NCI-H526 treated with DMSO at 0.1 percent for 48 hours (cell line): ENCODE measurements at regions not wholly inside any gene's neighbourhood (a gene's known extent, or its start where the extent isn't known, plus 50 kb on each side); places are given as distances from the start of the nearest gene placed in this dataset.
"Not testable (repeated sequence)": the region's sequence is repeated elsewhere in the genome, so short reads cannot be mapped to it uniquely, and the experiment has no call there.

Experiments used
- DNase-seq: peaks from one replicate; lab custom pipeline; 2025; lab: John Stamatoyannopoulos, UW

- DNase-seq, result no peak
Measured at GRCh38 chr18:73446502-73446901, 578.7 kb upstream of the NETO1 start.

DNA sequence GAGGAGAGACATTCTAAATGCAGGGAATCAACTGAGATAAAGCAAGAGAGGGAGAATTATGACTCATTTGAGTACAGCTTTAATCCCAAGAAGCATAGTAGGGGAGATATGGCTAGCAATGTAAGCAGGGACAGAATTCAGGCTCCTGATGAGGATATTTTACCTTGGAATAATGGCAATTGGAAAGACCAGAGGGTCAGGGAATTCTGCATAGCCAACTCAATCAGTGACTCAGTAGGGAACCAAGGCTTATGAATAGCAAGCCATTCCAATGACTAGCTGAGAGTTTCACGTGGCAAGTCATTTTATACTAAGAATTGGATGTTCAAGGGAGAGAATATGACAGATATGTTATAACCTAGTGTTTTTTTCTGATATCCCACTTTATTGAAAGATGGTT lies 563.8 kb upstream of the NETO1 start:
- DNase-seq, result no peak

- DNase-seq, result no peak
Measured at GRCh38 chr18:73421010-73421409, 553.2 kb upstream of the NETO1 start.

GRCh38 chr18:73419531-73419930 lies 551.7 kb upstream of the NETO1 start:
- no peak for DNase-seq

- DNase-seq, result no peak
Measured at GRCh38 chr18:73414598-73414997, 546.8 kb upstream of the NETO1 start.

DNA sequence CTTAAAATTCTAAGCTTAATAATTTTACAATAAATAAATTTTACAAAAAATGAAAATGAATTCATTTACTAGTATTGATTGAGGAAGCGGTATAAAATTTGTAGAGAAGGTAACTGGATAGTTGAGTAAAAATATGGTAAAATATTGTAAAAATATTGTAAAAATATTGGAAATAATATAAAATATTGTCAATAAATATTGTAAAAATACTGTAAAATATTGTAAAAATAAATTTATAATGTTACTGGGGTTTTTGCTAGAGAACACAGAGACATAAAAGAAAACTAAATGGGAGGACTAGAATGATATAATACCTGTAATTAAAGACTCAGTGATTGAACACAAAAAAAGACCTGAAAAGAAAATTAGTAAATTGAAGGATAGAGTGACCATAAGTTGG lies 546.3 kb upstream of the NETO1 start:
- no peak for DNase-seq

GRCh38 chr18:73409242-73409641 lies 541.5 kb upstream of the NETO1 start:
- DNase-seq, result no peak

DNA sequence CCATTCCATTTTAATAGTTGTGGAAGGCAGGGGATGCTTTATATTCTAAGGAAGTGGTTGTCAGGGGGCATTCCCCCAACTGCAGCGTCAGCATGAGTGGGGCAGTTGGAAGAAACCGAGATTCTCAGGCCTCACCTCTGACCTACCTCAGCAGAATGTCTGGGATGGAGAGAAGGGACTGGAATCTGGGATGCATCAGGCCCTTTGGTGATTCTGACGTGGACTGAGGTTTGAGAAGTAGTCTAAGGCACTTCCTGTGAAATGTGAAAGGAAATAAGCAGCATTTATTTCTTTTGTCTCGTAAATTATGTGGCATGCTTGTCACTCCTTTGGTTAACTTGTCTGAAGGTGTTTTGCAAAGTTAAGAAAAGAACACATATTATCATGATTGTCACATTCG lies 540.7 kb upstream of the NETO1 start:
- no peak for DNase-seq

- DNase-seq, result no peak
Measured at GRCh38 chr18:73407506-73407905, 539.7 kb upstream of the NETO1 start.

- DNase-seq, result no peak
Measured at GRCh38 chr18:73384246-73384645, 516.5 kb upstream of the NETO1 start.

DNA sequence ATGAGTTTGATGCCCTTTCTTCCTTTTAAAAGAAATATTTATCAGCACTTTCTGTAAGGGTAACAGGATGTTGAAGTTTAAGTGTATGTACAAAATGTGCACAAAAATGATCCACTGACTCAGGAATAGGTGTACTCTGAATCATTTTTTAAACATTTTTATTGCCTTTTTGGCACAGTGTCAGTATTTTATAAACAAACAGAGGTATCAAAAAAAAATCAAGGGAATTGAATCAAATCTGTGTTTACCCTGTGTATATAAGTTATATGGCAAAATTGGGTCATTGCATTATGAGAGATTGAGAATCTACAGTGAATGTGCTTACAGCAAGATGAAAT lies 513.9 kb upstream of the NETO1 start:
- no peak for DNase-seq

- no peak for DNase-seq
Measured at GRCh38 chr18:73381016-73381698, 513.4 kb upstream of the NETO1 start.

- DNase-seq, result no peak
Measured at GRCh38 chr18:73366713-73367112, 498.9 kb upstream of the NETO1 start.

- no peak for DNase-seq
Measured at GRCh38 chr18:73365018-73365417, 497.2 kb upstream of the NETO1 start.

- no peak for DNase-seq
Measured at GRCh38 chr18:73355121-73355520, 487.3 kb upstream of the NETO1 start.

DNA sequence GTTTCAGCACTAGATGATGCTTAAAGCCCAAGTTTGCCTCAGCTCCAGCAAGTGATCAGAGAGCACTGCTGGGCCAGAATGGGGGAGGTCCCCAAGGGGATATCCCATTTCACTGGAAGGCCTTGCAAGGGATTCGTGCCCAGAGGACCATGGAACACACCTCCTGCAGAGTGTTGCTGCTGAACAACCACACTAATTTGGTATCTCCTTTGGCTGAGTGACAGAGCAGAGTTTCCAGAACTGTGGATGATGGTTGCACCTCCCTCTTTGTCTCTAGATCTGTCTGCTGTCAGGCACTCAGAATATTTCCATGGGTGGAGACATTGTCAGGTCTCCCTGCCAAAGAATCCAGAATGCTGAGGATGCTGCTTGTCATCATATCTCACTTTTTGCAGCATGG lies 484.8 kb upstream of the NETO1 start:
- DNase-seq, result no peak

- DNase-seq, result no peak
Measured at GRCh38 chr18:73340135-73340977, 472.6 kb upstream of the NETO1 start.

GRCh38 chr18:73331212-73331772 lies 463.5 kb upstream of the NETO1 start:
- DNase-seq, result no peak

DNA sequence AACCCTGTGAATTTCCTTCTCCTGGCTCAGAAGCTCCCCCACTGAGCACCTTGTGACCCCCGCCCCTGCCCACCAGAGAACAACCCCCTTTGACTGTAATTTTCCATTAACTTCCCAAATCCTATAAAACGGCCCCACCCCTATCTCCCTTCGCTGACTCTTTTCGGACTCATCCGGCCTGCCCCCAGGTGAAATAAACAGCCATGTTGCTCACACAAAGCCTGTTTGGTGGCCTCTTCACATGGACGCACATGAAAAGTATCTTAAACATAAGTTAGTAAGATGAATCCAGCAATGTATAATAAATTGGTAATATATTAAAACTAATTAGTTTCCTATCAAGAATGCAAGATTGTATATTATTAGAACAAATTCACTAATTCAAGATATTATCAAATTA lies 462.3 kb upstream of the NETO1 start:
- not testable (repeated sequence) for DNase-seq

- DNase-seq, result not testable (repeated sequence)
Measured at GRCh38 chr18:73324187-73324831, 456.5 kb upstream of the NETO1 start.

DNA sequence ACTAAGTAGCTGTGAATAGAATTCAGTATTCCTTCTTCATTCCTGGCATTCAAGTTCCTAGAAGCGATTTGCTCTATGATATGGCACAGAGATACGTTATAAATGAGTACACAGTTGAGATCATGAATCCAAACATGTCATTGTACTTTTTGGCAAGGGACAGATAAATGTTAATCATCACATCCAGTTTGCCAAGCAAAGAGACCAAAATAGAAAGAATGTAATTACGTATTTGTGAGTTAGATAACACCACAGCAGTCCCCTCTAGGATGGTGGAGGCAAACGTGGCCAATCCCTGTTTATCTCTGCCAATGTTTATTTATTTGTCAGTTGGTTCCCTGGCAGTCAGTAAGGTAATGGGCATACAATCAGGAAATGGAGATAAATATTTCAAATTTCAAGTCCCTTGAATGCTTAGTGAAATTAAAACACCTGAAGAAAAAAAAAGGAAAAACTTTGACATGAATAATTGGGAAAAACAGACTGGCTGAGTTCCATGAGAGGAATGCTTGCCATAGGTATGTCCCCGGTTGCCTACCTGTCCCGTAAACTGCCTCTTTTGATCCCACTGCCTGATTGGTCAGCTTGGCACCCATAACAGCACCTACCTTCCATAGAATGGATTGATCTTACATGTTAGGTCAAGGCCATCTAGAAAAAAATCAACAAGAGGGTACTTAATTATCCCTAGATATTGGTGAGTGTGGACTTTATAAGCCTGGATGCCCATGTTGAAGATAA lies 451.1 kb upstream of the NETO1 start:
- no peak for DNase-seq

DNA sequence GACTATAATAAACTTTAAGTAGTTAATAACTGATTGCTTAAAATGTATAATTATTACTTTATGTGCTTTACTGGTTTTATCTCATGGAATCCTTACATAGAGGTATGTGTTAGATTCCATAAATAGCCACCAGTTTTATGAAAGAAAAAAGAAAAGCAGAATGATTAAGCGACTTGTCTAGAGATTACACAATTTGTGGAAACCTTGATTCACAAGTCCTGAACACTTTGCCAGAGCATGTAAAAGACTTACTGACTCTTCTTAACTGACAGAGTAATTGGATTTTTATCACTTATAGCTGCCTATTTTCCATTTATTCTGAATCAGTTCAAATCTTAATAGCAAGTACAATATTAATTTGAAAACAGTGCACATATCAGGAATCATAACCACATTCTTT lies 448.7 kb upstream of the NETO1 start:
- DNase-seq, result no peak
